CD4-positive, alpha-beta T cell treated with Interleukin-21 for 1 hour (primary cell): ENCODE measurements at regions not wholly inside any gene's neighbourhood (a gene's known extent, or its start where the extent isn't known, plus 50 kb on each side); places are given as distances from the start of the nearest gene placed in this dataset.
"Not testable (repeated sequence)": the region's sequence is repeated elsewhere in the genome, so short reads cannot be mapped to it uniquely, and the experiment has no call there.

Experiments used
- DNase-seq: peaks from one replicate; pipeline ENCODE4 v3.0.0-alpha.2; 2020

DNA sequence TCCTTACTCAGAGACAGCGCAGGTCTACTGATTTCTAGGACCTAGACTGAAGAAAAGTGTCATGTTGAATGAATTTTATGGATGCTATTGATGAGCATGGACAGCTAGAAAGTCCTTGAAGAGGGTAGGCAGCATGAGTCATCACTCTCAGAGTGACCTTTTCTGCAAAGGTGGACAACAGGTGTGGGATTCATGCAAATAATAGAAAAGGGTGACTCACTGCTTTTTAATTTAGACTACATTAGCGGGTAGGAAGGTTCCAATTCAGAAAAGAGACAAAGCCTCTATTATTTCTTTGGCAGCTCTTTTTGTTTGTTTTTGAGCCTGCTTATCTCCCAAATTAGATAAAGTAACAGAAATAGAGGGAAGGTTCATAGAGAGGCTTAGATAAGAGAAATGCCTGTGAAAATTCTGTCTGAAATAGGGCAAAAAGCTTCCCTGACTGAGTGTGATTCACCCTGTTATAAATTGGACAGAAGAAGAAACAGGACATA lies 191.4 kb downstream of the TENT5A start:
- no peak for DNase-seq

- no peak for DNase-seq
Observed at GRCh38 chr6:81557811-81558210, 194.7 kb downstream of the TENT5A start.

- no peak for DNase-seq
Observed at GRCh38 chr6:81556551-81556950, 195.9 kb downstream of the TENT5A start.

DNA sequence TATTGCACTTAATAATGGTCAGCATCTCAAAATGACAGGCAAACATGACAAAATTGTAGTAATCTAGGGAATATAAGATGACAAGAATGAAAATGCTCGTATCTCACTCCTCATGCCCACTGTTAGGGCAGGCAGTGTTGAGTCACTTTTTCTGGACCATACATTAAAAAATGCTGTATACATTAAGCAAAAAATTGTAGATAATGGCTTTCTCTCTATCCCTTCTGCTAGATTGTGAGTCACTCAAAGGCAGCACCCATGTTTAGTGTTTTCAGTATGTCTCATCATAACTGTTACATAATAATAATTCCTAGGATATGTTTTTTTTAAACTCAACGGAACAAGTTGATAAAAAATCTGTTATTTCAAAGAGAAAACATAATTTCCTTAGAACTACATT lies 199.3 kb downstream of the TENT5A start:
- DNase-seq, result no peak

GRCh38 chr6:81552644-81553043 lies 199.8 kb downstream of the TENT5A start:
- no peak for DNase-seq

GRCh38 chr6:81547149-81547548 lies 205.3 kb downstream of the TENT5A start:
- DNase-seq, result no peak

GRCh38 chr6:81534934-81535465 lies 217.5 kb downstream of the TENT5A start:
- DNase-seq, result no peak

GRCh38 chr6:81531869-81532561 lies 220.5 kb downstream of the TENT5A start:
- no peak for DNase-seq

DNA sequence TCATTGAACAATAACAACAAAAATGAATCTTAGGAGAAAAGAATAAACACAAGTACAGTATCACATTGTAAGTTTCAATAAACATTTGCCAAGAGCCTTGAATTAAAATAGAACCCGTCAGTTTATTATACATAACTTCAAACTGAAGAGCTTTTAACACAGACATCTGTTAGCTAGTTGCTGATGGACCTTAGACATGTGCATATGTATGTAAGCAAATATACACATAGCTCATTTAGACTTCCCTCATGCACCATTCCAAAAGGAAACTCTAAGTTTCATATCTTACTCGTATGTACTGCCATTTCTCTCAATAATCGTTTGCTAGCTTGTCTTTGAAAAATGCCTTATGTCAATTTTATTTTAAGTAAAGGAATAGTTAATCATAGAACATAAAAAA lies 235.0 kb downstream of the TENT5A start:
- DNase-seq, result no peak

DNA sequence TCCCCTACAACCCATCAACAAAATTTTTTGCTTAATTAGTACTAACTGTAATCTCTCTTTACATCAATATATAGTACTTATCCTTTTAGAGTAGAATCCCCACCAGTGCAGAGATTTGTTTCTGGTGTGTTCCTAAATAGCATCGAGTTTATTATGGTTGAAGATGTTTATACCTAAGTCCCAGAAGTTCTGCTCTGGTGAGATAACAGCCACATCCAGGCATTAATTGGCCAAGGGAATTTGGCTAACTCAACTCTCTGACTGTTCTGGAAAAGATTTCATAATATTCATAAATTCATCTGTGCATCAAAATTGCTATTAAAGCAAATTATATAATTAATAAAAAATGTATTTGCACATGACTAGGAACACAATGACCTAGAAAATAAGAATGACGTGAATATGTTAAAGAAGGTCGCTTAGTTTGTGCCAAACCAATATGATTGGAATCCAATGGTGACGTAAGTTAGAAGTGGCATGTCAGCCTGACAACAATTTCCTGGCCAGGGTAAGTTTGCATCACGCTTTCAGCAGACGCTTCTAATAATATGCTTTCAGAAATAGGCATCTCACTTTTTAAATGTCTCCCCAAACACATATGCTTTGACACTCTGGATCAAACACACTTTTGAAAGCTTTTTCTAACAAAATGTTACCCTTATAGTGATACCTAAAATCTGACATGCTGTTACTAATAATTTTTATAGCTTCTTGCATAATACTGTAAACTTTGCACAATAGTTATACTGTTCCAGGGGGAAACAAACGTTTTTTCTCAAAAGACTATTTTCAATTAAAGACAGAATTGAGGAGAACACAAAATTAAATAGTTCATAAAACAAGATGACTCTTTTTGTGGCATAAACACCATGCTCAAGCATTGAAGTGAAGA lies 236.7 kb downstream of the TENT5A start:
- no peak for DNase-seq

- DNase-seq, result not testable (repeated sequence)
Observed at GRCh38 chr6:81514195-81514594, 238.3 kb downstream of the TENT5A start.

DNA sequence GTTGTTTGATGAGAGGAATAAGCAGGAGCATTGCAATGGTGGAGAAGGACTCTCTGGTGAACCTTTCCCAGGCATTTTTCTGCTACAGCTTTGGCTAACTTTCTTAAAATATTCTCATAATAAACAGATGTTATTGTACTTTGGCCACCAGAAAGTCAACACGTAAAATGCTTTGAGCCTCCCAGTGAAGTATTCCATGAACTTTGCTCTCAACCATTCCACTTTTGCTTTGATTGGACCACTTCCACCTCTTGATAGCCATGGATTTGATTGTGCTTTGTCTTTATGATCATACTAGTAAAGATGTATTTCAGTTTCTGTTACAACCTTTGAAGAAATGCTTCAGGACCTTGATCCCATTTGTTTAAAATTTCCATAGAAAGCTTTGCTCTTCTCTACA lies 241.1 kb downstream of the TENT5A start:
- no peak for DNase-seq

- no peak for DNase-seq
Observed at GRCh38 chr6:81495999-81496398, 256.5 kb downstream of the TENT5A start.

DNA sequence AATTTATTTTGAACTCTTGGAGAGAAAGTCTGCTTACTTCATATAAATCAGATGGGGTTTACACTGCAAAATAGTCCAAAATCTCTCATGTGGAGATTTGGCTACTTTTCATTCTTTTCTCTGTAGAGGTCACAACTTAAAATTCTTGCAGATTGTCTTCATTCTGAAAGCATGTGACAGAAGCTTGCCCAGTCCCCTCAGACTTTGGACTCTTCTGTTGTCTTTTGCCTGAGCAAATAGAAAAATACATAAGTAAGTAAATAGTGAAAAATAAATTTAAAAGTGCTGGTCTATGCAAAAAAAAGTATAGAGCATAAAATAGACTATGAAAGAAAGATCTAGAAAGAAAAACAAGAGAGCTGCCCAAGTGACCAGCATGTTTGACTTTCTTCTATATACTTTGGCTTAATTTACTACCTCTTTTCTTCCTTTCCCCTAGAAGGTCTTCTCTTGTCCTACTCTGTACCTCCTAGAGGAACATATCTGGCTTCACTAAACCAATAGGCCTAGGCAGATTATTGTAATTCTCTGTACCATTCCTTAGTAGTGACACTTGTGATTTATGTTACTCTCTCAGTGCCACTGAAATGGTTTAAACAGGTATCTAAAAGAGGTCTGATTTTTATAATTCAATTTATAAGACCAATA lies 260.9 kb downstream of the TENT5A start:
- no peak for DNase-seq

DNA sequence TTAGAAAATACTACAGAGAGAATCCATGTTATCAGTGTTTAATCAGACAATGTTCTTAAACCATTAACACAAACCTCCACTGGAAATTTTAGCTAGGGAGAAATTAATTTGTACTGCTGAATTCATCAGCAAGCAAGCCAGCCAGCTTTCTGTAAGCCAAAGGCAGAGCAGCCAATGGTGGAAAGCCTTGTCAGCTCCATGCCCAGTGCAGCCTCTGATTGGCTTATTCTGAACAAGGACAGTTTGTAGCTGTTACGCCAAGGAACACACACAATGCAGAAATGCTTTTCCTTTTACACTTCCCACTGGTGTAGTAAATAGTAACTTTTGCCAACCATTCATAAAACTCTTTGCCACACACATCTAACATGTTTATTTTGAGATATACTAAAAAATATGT lies 265.0 kb downstream of the TENT5A start:
- DNase-seq, result no peak

DNA sequence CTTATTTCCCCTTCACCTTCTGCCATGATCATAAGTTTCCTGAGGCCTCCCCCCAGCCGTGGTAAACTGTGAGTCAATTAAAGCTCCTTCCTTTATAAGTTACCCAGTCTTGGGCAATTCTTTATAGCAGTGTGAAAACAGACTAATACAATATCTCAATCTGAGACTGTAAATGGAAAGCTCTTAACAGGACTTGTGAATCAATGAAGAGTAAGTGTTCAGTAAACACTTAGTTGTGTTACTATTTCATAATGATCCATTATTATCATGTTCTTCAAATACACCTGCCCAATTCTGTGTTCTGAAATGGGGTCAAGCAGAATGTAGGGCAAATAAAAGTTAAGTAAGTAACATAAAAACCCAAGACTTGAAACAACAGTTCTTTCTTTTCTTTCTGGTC lies 266.2 kb downstream of the TENT5A start:
- DNase-seq, result no peak

GRCh38 chr6:81485395-81485794 lies 267.1 kb downstream of the TENT5A start:
- no peak for DNase-seq

GRCh38 chr6:81484251-81484650 lies 268.2 kb downstream of the TENT5A start:
- no peak for DNase-seq

GRCh38 chr6:81480139-81480538 lies 272.3 kb downstream of the TENT5A start:
- DNase-seq, result no peak

- DNase-seq, result no peak
Observed at GRCh38 chr6:81476881-81477280, 275.6 kb downstream of the TENT5A start.

GRCh38 chr6:81475646-81476045 lies 276.8 kb downstream of the TENT5A start:
- DNase-seq, result no peak

DNA sequence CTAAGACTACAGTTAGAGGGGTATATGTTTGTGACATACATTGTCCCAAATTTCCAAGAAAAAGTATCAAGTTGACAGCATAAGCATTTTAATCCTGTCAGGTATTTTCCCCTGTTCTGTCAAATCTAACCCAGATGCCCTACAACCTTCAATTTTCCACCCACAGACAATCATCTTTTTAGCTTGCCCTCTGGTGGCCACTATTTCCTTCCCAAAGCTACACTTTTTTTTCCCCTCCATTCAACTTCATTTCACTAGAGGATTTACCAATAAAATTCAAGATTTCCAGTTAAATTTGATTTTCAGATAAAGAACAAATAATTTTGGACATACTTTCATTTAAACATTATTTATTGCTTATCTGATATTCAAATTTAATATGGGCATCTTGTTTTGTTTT lies 286.6 kb downstream of the TENT5A start:
- no peak for DNase-seq

DNA sequence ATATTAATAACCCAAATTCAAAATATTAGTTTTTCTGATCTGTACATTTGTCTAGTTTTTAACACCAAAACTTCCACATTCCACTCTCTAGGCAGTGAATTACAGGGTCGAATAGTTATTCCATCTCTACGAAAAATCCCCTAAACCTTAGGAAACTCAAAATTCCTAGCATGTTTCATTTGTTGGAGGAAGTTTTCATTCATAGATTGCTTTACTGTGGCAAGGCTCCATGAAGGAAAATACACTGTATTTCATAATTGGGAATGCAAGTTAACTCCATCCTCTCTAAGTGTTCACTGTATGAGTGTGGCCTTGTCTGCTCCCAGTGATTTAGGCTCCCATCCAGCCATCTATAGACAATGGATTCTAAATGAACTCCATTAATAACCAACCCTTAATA lies 296.1 kb downstream of the TENT5A start:
- no peak for DNase-seq
